ENCODE measurements at regions not wholly inside any gene's neighbourhood (a gene's known extent, or its start where the extent isn't known, plus 50 kb on each side); places are given as distances from the start of the nearest gene placed in this dataset.
"Not testable (repeated sequence)": the region's sequence is repeated elsewhere in the genome, so short reads cannot be mapped to it uniquely, and the experiment has no call there.

- H3K27ac ChIP-seq = no peak overlapping the region
- TF ChIP-seq, protein P1, sequence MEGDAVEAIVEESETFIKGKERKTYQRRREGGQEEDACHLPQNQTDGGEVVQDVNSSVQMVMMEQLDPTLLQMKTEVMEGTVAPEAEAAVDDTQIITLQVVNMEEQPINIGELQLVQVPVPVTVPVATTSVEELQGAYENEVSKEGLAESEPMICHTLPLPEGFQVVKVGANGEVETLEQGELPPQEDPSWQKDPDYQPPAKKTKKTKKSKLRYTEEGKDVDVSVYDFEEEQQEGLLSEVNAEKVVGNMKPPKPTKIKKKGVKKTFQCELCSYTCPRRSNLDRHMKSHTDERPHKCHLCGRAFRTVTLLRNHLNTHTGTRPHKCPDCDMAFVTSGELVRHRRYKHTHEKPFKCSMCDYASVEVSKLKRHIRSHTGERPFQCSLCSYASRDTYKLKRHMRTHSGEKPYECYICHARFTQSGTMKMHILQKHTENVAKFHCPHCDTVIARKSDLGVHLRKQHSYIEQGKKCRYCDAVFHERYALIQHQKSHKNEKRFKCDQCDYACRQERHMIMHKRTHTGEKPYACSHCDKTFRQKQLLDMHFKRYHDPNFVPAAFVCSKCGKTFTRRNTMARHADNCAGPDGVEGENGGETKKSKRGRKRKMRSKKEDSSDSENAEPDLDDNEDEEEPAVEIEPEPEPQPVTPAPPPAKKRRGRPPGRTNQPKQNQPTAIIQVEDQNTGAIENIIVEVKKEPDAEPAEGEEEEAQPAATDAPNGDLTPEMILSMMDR (IDR thresholded peaks at IDR 0.05; ENCODE audit: low read depth, low read length) = no peak
- no peak overlapping the region for H3K4me3 ChIP-seq
- no peaks in the 10 kb centered on the region for H3K27me3 ChIP-seq
- no peaks in the 10 kb centered on the region for H3K4me1 ChIP-seq (ENCODE audit: low read depth)
- no peaks in the 10 kb centered on the region for H3K9me3 ChIP-seq (ENCODE audit: low read depth)
- DNase-seq (ENCODE audit: low read depth in 1 of 2, low spot score in 1 of 2) = no peak
- H3K36me3 ChIP-seq = no peaks in the 10 kb centered on the region
These were observed 537.4 kb upstream of the PFKP start for GRCh38 chr10:2529945-2530344.

- no peaks in the 10 kb centered on the region for H3K4me1 ChIP-seq (ENCODE audit: low read depth)
- no peaks in the 10 kb centered on the region for H3K36me3 ChIP-seq
- H3K27me3 ChIP-seq = no peaks in the 10 kb centered on the region
- no peaks in the 10 kb centered on the region for H3K9me3 ChIP-seq (ENCODE audit: low read depth)
- TF ChIP-seq, protein P1 (IDR thresholded peaks at IDR 0.05; ENCODE audit: low read depth, low read length) = no peak
- DNase-seq (ENCODE audit: low read depth in 1 of 2, low spot score in 1 of 2) = no peak
- H3K27ac ChIP-seq = no peak overlapping the region
- no peak overlapping the region for H3K4me3 ChIP-seq
These were observed 541.6 kb upstream of the PFKP start for GRCh38 chr10:2525781-2526180.

- DNase-seq (ENCODE audit: low read depth in 1 of 2, low spot score in 1 of 2) = no peak
- TF ChIP-seq, protein P1 (IDR thresholded peaks at IDR 0.05; ENCODE audit: low read depth, low read length) = no peak
- no peaks in the 10 kb centered on the region for H3K36me3 ChIP-seq
- H3K27ac ChIP-seq = no peak overlapping the region
- no peak overlapping the region for H3K4me3 ChIP-seq
- no peaks in the 10 kb centered on the region for H3K9me3 ChIP-seq (ENCODE audit: low read depth)
- H3K4me1 ChIP-seq (ENCODE audit: low read depth) = no peaks in the 10 kb centered on the region
- no peaks in the 10 kb centered on the region for H3K27me3 ChIP-seq
These were observed 548.2 kb upstream of the PFKP start for GRCh38 chr10:2519139-2519538.

- TF ChIP-seq, protein P1 (IDR thresholded peaks at IDR 0.05; ENCODE audit: low read depth, low read length) = no peak
- DNase-seq (ENCODE audit: low read depth in 1 of 2, low spot score in 1 of 2) = no peak
- no peak overlapping the region for H3K4me3 ChIP-seq
- H3K27me3 ChIP-seq = no peaks in the 10 kb centered on the region
- H3K9me3 ChIP-seq (ENCODE audit: low read depth) = no peaks in the 10 kb centered on the region
- H3K4me1 ChIP-seq (ENCODE audit: low read depth) = no peaks in the 10 kb centered on the region
- no peaks in the 10 kb centered on the region for H3K36me3 ChIP-seq
- H3K27ac ChIP-seq = no peak overlapping the region
These were observed 558.2 kb upstream of the PFKP start for GRCh38 chr10:2509081-2509531.

DNA sequence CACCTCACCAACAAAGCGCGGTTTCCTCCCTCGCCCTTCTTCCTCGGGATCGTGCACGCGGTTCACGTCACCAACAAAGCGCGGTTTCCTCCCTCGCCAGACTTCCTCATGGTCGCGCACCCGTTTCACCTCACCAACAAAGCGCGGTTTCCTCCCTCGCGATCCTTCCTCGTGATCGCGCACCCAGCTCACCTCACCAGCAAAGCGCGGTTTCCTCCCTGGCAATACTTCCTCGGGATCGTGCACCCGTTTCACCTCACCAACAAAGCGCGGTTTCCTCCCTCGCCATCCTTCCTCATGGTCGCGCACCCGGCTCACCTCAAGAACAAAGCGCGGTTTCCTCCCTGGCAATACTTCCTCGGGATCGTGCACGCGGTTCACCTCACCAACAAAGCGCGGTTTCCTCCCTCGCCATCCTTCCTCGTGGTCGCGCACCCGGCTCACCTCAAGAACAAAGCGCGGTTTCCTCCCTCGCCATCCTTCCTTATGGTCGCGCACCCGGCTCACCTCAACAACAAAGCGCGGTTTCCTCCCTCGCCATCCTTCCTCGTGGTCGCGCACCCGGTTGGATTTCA is 565.9 kb upstream of the PFKP start:
- H3K4me3 ChIP-seq; H3K9me3 ChIP-seq (ENCODE audit: low read depth); DNase-seq (ENCODE audit: low read depth in 1 of 2, low spot score in 1 of 2); H3K4me1 ChIP-seq (ENCODE audit: low read depth); H3K36me3 ChIP-seq; H3K27me3 ChIP-seq; H3K27ac ChIP-seq: not testable (repeated sequence)

DNA sequence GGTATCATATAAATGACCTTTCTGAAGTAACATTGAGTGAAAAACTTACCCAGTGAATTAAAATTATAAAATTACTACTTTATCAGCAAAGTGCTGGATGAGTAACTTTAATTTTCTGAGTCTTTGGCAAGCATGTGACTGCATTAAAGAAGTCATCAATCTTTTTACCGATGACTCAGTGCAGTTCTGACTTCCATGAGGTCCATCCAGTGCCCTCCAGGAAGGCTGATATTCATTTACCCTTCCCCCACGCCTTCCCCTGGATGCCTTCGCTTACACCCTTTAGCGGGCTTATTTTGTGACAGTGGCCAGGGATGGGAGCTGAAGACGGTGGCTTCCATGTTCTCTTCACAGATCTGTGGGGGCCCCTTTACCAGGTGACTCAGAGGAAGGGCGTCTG is 572.9 kb upstream of the PFKP start:
- H3K4me1 ChIP-seq (ENCODE audit: low read depth) = no peaks in the 10 kb centered on the region
- no peak overlapping the region for H3K27ac ChIP-seq
- no peaks in the 10 kb centered on the region for H3K27me3 ChIP-seq
- H3K4me3 ChIP-seq = no peak overlapping the region
- TF ChIP-seq, protein P1 (IDR thresholded peaks at IDR 0.05; ENCODE audit: low read depth, low read length) = no peak
- H3K36me3 ChIP-seq = no peaks in the 10 kb centered on the region
- DNase-seq (ENCODE audit: low read depth in 1 of 2, low spot score in 1 of 2) = no peak
- no peaks in the 10 kb centered on the region for H3K9me3 ChIP-seq (ENCODE audit: low read depth)

Measured in cardiac muscle cell (in vitro differentiated cells and primary cell).